ENCODE measurements at regions not wholly inside any gene's neighbourhood (a gene's known extent, or its start where the extent isn't known, plus 50 kb on each side); places are given as distances from the start of the nearest gene placed in this dataset.

DNA sequence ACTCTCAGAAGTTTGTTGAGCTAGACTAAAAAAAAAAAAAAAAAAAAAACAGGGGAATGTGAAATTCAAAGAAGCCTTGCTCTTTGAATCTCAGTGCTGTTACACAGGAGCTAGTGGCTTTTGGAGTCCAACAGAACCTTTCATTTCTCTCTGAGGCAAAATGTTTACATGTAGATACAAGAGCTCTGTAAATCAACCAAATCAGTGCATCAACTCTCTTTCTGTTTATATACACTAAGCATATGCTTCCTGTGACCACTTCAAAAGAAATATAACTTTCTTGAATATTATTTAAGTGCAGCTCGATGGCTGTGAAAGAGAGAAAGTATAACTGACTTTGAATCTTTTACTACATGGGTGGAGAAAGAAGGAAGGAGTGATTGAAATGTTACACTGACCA, 115.3 kb upstream of the ITGA1 start:
- H3K4me3 Mint-ChIP-seq = no peak overlapping the region
- no peaks in the 10 kb centered on the region for H3K36me3 Mint-ChIP-seq (ENCODE audit: low read depth)
- DNase-seq = no peak
- intact Hi-C loops (cut with micrococcal nuclease) = no loop called here
- H3K9me3 Mint-ChIP-seq = no peaks in the 10 kb centered on the region
- H3K4me1 Mint-ChIP-seq (ENCODE audit: low read depth) = peaks cover 23% of the 10 kb centered on the region
- CTCF ChIA-PET = interaction anchor here (0.6 to 1.1 kb wide), 4 partner anchors 15 to 1639 kb away, joined by 3 to 7 read pairs (median 3); no protein-coding TSS in a partner anchor
- H3K27ac Mint-ChIP-seq = no peak overlapping the region
- no peaks in the 10 kb centered on the region for H3K27me3 Mint-ChIP-seq (ENCODE audit: low read depth)

DNA sequence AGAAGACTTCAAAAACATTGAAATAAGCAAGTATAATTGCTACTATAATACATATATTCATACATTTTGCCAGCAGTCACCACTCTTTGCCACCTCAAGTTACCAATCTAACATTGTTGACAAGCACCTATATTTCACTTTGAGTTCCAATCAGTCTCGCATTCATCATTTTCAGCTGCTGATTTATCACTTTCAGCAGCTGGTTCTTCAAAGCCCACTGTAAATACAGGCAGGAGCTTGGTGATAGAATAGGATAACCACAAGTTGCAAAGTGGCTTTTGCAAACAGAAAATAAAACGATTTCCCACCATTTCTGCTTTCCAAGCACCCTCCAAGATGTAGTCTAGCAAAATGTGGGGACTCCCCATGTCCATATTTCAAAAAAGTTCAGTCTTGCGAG, 114.2 kb upstream of the ITGA1 start:
- CTCF ChIA-PET = no interaction called here
- no peak overlapping the region for H3K27ac Mint-ChIP-seq
- intact Hi-C loops (cut with micrococcal nuclease) = no loop called here

DNA sequence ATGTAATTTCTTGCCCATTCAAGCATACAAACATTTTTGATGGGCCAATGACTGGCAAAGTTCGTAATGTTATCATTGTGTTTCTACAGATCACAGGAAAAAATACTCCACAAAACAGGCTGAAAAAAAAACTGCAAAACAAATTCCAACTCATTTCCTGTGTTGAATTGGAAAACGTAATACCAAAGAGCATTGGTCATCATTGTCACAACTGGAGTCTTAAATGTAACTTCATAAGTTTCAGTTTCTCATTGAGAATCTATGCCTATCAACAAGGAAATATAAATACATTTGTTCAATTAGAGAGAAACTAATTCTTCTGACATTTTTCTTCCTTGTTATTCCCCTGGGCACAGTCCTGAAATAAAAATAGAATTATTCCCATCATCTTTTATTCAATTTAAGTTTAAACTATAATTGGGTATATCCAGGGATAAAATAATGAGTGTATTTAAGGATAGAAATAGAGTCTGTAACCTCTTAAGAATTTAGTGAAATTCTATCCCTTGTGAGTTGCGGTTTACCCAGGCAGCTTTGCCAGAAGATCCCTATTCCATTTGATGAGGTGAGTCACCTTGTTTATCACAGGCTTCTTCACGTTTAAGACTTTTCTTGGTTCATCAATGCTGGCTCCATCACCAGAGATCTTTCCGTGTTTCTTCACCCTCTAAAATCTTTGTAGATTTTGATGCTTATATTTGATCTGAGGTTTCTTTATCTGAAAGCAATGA, 112.7 kb upstream of the ITGA1 start:
- Mint-ChIP-seq H3K27ac (no peak overlapping the region), H3K27me3 (ENCODE audit: low read depth) (no peaks in the 10 kb centered on the region), H3K4me3 (no peak overlapping the region), H3K4me1 (ENCODE audit: low read depth) (peaks cover 23% of the 10 kb centered on the region), H3K36me3 (ENCODE audit: low read depth) (no peaks in the 10 kb centered on the region), H3K9me3 (no peaks in the 10 kb centered on the region)
- CTCF ChIA-PET = no interaction called here
- intact Hi-C loops (cut with micrococcal nuclease) = no loop called here
- DNase-seq = no peak

More for the DNA sequence above, 114.2 kb upstream of the ITGA1 start:
- Mint-ChIP-seq H3K36me3 (ENCODE audit: low read depth) (no peaks in the 10 kb centered on the region), H3K4me3 (no peak overlapping the region), H3K27me3 (ENCODE audit: low read depth) (no peaks in the 10 kb centered on the region), H3K4me1 (ENCODE audit: low read depth) (peaks cover 23% of the 10 kb centered on the region), H3K9me3 (no peaks in the 10 kb centered on the region)
- DNase-seq = no peak

DNA sequence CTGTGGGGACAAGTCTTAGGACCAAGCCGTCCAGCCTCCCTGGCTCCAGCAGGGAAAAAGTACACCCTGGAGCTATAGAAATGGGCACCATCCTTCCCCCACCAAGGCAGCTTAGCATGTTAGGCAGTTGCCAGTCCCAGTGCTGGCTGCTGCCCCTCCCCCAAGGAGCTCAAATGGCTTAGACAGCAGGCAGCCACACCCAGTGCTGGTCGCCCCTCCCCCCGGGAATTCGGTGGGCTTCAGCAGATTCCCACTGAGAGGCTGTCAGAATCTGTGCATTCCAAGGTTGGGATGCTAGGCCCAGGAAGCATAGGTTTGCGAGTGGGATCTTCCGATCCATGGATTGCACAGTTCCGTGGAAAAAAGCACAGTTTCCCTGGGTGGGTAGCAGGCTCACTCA, 105.2 kb upstream of the ITGA1 start:
- H3K27me3 Mint-ChIP-seq (ENCODE audit: low read depth) = no peaks in the 10 kb centered on the region
- H3K27ac Mint-ChIP-seq = no peak overlapping the region
- H3K4me1 Mint-ChIP-seq (ENCODE audit: low read depth) = no peaks in the 10 kb centered on the region
- no peaks in the 10 kb centered on the region for H3K36me3 Mint-ChIP-seq (ENCODE audit: low read depth)
- DNase-seq = no peak
- intact Hi-C loops (cut with micrococcal nuclease) = no loop called here
- H3K9me3 Mint-ChIP-seq = no peaks in the 10 kb centered on the region
- no peak overlapping the region for H3K4me3 Mint-ChIP-seq
- CTCF ChIA-PET = no interaction called here

DNA sequence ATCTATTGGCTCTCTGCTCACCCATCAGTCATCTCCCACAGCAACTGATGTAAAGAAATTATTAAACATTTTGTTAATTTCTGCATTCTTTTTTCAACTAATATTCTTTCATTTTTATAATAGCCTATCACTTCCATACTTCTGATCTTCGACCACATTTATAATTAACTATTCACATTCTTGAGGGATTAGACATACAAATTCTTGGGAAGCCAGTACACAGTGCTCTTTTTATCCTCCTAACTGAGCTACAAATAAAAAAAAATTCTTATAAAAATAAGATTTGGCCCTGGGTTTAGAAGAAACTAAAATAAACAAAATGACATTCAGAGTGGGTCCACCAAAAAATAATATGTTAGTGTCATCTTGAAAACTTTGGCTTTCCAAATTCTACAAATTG, 103.7 kb upstream of the ITGA1 start:
- H3K9me3 Mint-ChIP-seq = no peaks in the 10 kb centered on the region
- H3K36me3 Mint-ChIP-seq (ENCODE audit: low read depth) = no peaks in the 10 kb centered on the region
- no peaks in the 10 kb centered on the region for H3K4me1 Mint-ChIP-seq (ENCODE audit: low read depth)
- H3K4me3 Mint-ChIP-seq = no peak overlapping the region
- no peak for DNase-seq
- no peaks in the 10 kb centered on the region for H3K27me3 Mint-ChIP-seq (ENCODE audit: low read depth)
- intact Hi-C loops (cut with micrococcal nuclease) = no loop called here
- no peak overlapping the region for H3K27ac Mint-ChIP-seq
- CTCF ChIA-PET = interaction anchor here (1.0 kb wide), 1 partner anchor 26 kb away, joined by 5 read pairs; no protein-coding TSS in a partner anchor

DNA sequence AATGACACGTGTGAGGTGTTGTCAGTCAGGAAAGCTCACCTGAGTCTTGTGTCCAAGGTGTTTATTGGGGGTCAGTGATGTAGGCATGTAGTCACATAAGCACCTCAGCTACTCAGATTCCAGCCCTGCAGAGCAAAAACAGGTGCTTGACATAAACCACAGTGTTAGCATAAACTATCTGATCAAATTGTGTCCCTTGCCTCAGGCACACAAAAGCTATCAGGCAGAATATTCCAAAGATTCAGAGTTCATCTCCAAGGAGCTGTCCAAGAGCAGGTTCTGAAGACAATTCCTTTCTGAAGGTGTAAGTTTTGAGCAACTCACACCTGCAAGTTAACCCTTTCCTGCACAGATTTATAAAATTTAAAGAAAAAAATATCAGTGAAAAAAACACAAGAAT, 102.2 kb upstream of the ITGA1 start:
- Mint-ChIP-seq H3K4me1 (ENCODE audit: low read depth) (no peaks in the 10 kb centered on the region), H3K4me3 (no peak overlapping the region), H3K27me3 (ENCODE audit: low read depth) (no peaks in the 10 kb centered on the region), H3K9me3 (no peaks in the 10 kb centered on the region), H3K27ac (no peak overlapping the region), H3K36me3 (ENCODE audit: low read depth) (no peaks in the 10 kb centered on the region)
- intact Hi-C loops (cut with micrococcal nuclease) = no loop called here
- CTCF ChIA-PET = interaction anchor here (1.1 kb wide), 1 partner anchor 230 kb away, joined by 3 read pairs; no protein-coding TSS in a partner anchor
- DNase-seq = no peak

DNA sequence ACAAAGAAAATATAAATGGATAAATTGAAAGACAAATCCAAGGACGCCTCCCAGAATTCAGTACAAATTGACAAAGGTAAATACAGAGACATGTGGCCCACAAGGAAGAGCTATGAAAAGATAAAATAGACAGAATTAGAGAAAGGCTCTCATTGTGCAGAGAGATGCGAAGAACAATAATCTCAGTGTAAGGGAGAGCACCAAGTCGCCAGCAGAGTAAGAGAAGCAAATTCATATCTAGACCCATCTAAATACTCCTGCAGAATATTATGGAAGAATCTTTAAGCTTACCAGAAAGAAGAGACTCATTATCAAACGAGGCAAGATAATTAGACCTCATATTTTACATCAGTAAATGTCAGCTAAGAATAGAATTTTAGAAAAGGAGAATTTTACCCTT, 101.7 kb upstream of the ITGA1 start:
- DNase-seq = no peak
- Mint-ChIP-seq H3K9me3 (no peaks in the 10 kb centered on the region), H3K27me3 (ENCODE audit: low read depth) (no peaks in the 10 kb centered on the region), H3K27ac (no peak overlapping the region), H3K36me3 (ENCODE audit: low read depth) (no peaks in the 10 kb centered on the region), H3K4me1 (ENCODE audit: low read depth) (no peaks in the 10 kb centered on the region), H3K4me3 (no peak overlapping the region)
- CTCF ChIA-PET = interaction anchor here (1.1 kb wide), 1 partner anchor 230 kb away, joined by 3 read pairs; no protein-coding TSS in a partner anchor
- intact Hi-C loops (cut with micrococcal nuclease) = no loop called here

DNA sequence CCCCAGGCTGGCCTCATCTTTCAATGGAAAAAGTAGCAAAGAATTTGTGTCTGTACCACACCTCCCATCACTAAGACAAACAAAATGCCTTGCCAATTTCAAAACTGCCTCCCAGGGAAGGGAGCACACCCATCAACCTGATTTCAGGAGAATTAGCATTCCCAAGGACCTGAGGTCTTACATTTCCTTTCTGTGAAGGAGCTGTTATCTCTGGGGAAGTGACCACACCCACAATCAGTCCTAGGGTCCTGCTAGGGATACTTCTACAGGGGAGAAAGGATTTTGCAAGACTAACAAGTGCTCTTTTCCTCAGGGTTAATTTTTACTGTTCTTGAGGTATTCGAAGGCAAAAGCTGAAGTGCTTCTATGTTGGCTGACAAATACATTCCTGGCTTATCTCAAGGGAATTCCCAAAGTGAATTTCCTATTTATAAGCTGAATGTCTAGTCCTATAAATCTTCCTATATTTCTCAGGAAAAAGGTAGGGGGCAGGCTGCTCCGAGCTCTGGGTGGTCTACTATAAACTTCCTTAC, 97.4 kb upstream of the ITGA1 start:
- CTCF ChIA-PET = interaction anchor here (0.5 to 1.4 kb wide), 3 partner anchors 33 to 227 kb away, joined by 3 to 4 read pairs (median 4); no protein-coding TSS in a partner anchor
- H3K4me1 Mint-ChIP-seq (ENCODE audit: low read depth) = no peaks in the 10 kb centered on the region
- no peak for DNase-seq
- H3K27me3 Mint-ChIP-seq (ENCODE audit: low read depth) = no peaks in the 10 kb centered on the region
- H3K36me3 Mint-ChIP-seq (ENCODE audit: low read depth) = no peaks in the 10 kb centered on the region
- intact Hi-C loops (cut with micrococcal nuclease) = no loop called here
- no peak overlapping the region for H3K27ac Mint-ChIP-seq
- H3K4me3 Mint-ChIP-seq = no peak overlapping the region
- H3K9me3 Mint-ChIP-seq = no peaks in the 10 kb centered on the region

DNA sequence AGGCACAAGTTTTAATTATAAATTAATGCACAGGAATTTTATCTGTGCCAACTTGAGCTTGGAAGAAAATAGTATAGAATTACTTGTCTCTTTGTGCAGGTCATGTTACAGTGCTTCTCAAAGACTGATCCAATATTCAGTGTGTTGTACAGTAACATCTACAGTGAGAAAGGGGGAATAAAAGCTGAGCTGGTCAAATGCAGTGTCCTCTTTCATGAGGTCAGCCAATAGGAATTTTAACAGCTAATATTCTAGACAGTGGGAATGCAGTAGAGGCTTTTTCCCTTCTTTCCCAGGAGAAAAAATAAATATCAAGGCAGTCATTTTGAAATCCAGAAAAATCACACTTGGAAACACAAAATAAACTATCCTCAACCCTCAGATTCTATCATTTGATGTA, 95.7 kb upstream of the ITGA1 start:
- CTCF ChIA-PET = interaction anchor here (1.3 to 2.8 kb wide), 4 partner anchors 85 to 225 kb away, joined by 3 to 21 read pairs (median 8); no protein-coding TSS in a partner anchor
- H3K27me3 Mint-ChIP-seq (ENCODE audit: low read depth) = no peaks in the 10 kb centered on the region
- DNase-seq = no peak
- no peaks in the 10 kb centered on the region for H3K9me3 Mint-ChIP-seq
- H3K36me3 Mint-ChIP-seq (ENCODE audit: low read depth) = no peaks in the 10 kb centered on the region
- H3K4me3 Mint-ChIP-seq = no peak overlapping the region
- no peaks in the 10 kb centered on the region for H3K4me1 Mint-ChIP-seq (ENCODE audit: low read depth)
- intact Hi-C loops (cut with micrococcal nuclease) = no loop called here
- H3K27ac Mint-ChIP-seq = no peak overlapping the region

DNA sequence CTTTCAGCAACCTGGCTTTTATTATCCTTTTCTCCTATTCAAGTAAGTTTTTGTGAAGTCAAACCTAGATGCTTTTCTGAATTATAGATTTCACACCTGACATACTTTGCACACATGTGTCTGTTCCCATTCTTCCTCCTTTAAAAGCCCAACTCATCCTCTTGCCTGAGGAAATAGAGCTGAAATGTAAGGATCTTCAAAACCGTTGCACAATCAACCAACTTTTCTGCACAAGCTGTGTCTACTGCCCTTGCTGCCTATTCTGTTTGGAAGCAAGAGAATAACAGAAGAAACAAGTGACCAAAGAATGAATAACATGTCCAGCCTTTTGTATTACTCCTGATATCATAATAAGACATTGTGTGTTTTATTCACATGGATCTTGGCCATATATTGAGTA, 95.1 kb upstream of the ITGA1 start:
- Mint-ChIP-seq H3K27me3 (ENCODE audit: low read depth) (no peaks in the 10 kb centered on the region), H3K4me3 (no peak overlapping the region), H3K36me3 (ENCODE audit: low read depth) (no peaks in the 10 kb centered on the region), H3K9me3 (peaks cover 2% of the 10 kb centered on the region), H3K4me1 (ENCODE audit: low read depth) (no peaks in the 10 kb centered on the region), H3K27ac (no peak overlapping the region)
- intact Hi-C loops (cut with micrococcal nuclease) = loop anchor here (1.0 kb wide), 3 partner anchors 95 to 223 kb away; partner anchors contain the start of genes ITGA1 and PELO
- CTCF ChIA-PET = interaction anchor here (1.2 to 2.8 kb wide), 8 partner anchors 12 to 225 kb away, joined by 3 to 21 read pairs (median 4); no protein-coding TSS in a partner anchor
- DNase-seq = no peak

DNA sequence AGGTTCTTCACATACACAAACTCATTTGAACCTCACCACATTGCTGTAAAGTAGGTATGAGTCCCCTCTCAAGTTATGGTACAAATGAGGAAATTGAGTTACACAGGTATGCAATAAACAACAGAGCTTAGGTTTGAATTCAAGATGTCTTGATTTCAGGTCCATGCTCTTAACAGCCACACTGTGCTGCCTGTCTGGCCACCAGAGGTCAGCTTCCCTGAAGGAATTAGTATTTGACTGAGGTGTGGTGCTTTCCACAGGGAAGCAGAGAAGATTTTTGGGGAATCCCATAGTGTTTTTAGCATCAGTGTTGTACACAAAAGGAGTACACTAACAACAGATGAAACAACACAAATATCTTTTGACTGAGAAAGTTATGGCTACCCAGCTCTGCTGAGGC, 94.4 kb upstream of the ITGA1 start:
- peaks cover 2% of the 10 kb centered on the region for H3K9me3 Mint-ChIP-seq
- H3K27me3 Mint-ChIP-seq (ENCODE audit: low read depth) = no peaks in the 10 kb centered on the region
- intact Hi-C loops (cut with micrococcal nuclease) = loop anchor here (1.0 kb wide), 3 partner anchors 94 to 222 kb away; partner anchors contain the start of genes ITGA1 and PELO
- H3K4me1 Mint-ChIP-seq (ENCODE audit: low read depth) = no peaks in the 10 kb centered on the region
- CTCF ChIA-PET = interaction anchor here (0.6 to 2.8 kb wide), 13 partner anchors 12 to 224 kb away, joined by 3 to 21 read pairs (median 4); no protein-coding TSS in a partner anchor
- H3K27ac Mint-ChIP-seq = no peak overlapping the region
- no peak overlapping the region for H3K4me3 Mint-ChIP-seq
- DNase-seq = peak; percentile 59
- H3K36me3 Mint-ChIP-seq (ENCODE audit: low read depth) = no peaks in the 10 kb centered on the region

DNA sequence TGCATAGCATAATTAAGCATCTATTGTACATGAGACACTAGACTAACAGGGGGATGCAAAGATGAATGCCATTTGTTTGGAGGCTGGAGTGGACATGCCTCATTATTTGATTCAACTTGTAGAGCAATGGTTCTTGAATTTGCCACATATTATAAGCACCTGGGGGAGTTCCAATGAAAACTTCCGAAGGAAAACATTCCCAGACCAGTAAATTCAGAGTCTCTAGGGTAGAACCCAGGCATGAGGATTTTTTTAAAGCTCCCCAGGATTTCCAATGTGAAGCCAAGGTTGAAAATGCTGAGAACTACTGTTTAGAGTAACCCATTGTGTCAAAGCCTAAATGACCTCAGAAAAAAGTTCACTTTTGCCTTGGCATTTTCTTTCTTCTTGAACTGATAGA, 93.9 kb upstream of the ITGA1 start:
- Mint-ChIP-seq H3K27me3 (ENCODE audit: low read depth) (no peaks in the 10 kb centered on the region), H3K36me3 (ENCODE audit: low read depth) (no peaks in the 10 kb centered on the region), H3K9me3 (peaks cover 2% of the 10 kb centered on the region), H3K27ac (no peak overlapping the region), H3K4me1 (ENCODE audit: low read depth) (no peaks in the 10 kb centered on the region), H3K4me3 (no peak overlapping the region)
- intact Hi-C loops (cut with micrococcal nuclease) = loop anchor here (1.0 kb wide), 3 partner anchors 93 to 221 kb away; partner anchors contain the start of genes ITGA1 and PELO
- CTCF ChIA-PET = interaction anchor here (0.6 to 2.8 kb wide), 12 partner anchors 13 to 224 kb away, joined by 3 to 21 read pairs (median 4); no protein-coding TSS in a partner anchor
- DNase-seq = no peak
